GM12875 (cell line): ENCODE measurements at regions not wholly inside any gene's neighbourhood (a gene's known extent, or its start where the extent isn't known, plus 50 kb on each side); places are given as distances from the start of the nearest gene placed in this dataset.

Experiments
- H3K4me3 ChIP-seq: one replicate; pipeline ENCODE4 v1.5.1; 2011; ENCODE audit warnings: low read depth, low read length, control low read depth
- CTCF ChIP-seq: IDR thresholded peaks from 2 replicates; pipeline ENCODE4 v1.5.1; 2011; ENCODE audit warnings: low read depth, mild to moderate bottlenecking, control low read depth, inconsistent platforms, low read length, moderate library complexity, borderline replicate concordance; ENCODE audit not compliant: insufficient read depth

GRCh38 chr4:144489831-144490230, 156.1 kb upstream of the HHIP start:
- no peak overlapping the region for H3K4me3 ChIP-seq
- TF ChIP-seq CTCF: no peak

- H3K4me3 ChIP-seq: no peak overlapping the region
- TF ChIP-seq CTCF: no peak
Observed at GRCh38 chr4:144494280-144494679, 151.7 kb upstream of the HHIP start.

GRCh38 chr4:144495944-144496343, 150.0 kb upstream of the HHIP start:
- no peak overlapping the region for H3K4me3 ChIP-seq
- TF ChIP-seq CTCF: no peak

- TF ChIP-seq CTCF: no peak
- H3K4me3 ChIP-seq: no peak overlapping the region
Observed at GRCh38 chr4:144499777-144500176, 146.2 kb upstream of the HHIP start.

GRCh38 chr4:144501231-144501780, 144.7 kb upstream of the HHIP start:
- H3K4me3 ChIP-seq: no peak overlapping the region
- TF ChIP-seq CTCF: no peak

- TF ChIP-seq CTCF: no peak
- no peak overlapping the region for H3K4me3 ChIP-seq
Observed at GRCh38 chr4:144504883-144505282, 141.1 kb upstream of the HHIP start.

- TF ChIP-seq CTCF: no peak
Observed at GRCh38 chr4:144507311-144508101, 138.4 kb upstream of the HHIP start.

More at GRCh38 chr4:144507311-144508101, 138.4 kb upstream of the HHIP start:
- no peak overlapping the region for H3K4me3 ChIP-seq
